IMR-90 (cell line): ENCODE measurements at regions not wholly inside any gene's neighbourhood (a gene's known extent, or its start where the extent isn't known, plus 50 kb on each side); places are given as distances from the start of the nearest gene placed in this dataset.

Experiments
- ATAC-seq: fragments of 200-7000 bp; cut with Tn5 transposase; 2 replicates; pipeline ENCODE4 v1.9.1; 2020; ENCODE audit warnings: low read depth, mild to moderate bottlenecking, moderate library complexity
- BruUV-seq: library from RNA; stranded (reverse); fragments of 400-500 nt; replicated peaks from 2 replicates; lab custom pipeline; 2021; lab: Mats Ljungman, UMichigan
- CTCF ChIA-PET: fragments of 300-600 bp; formaldehyde crosslinking; extraction: SDS; loops from one replicate; lab custom pipeline; 2021; ENCODE audit warnings: antibody characterized with exemption; lab: Yijun Ruan, JAX
- POLR2A ChIA-PET: fragments of 300-600 bp; sonication (Branson Sonifier 250); formaldehyde crosslinking; loops from one replicate; lab custom pipeline; 2022; ENCODE audit warnings: antibody characterized with exemption; ENCODE audit not compliant: unreplicated experiment; lab: Charles Lee
- DNase-seq: peaks from one replicate; pipeline ENCODE4 v3.0.0; 2013
- H2AFZ ChIP-seq: replicated peaks from 2 replicates; pipeline ENCODE3; 2013; ENCODE audit warnings: low read length, mild to moderate bottlenecking; ENCODE audit not compliant: poor library complexity
- H2AK5ac ChIP-seq: 2 replicates; pipeline ENCODE4 v1.6.1; 2013; ENCODE audit warnings: low read depth, low read length, inconsistent platforms
- H2AK9ac ChIP-seq: replicated peaks from 2 replicates; pipeline ENCODE3; 2013; ENCODE audit warnings: mild to moderate bottlenecking, low read depth, low read length, moderate library complexity; ENCODE audit not compliant: poor library complexity
- H2BK120ac ChIP-seq: 2 replicates; pipeline ENCODE4 v1.6.1; 2013; ENCODE audit warnings: low read depth, low read length, inconsistent platforms
- H2BK15ac ChIP-seq: 3 replicates; pipeline ENCODE4 v1.6.1; 2013; ENCODE audit warnings: low read depth, low read length, inconsistent platforms
- H2BK20ac ChIP-seq: 2 replicates; pipeline ENCODE4 v1.6.1; 2013; ENCODE audit warnings: low read depth, mild to moderate bottlenecking, inconsistent platforms, low read length, moderate library complexity
- H2BK5ac ChIP-seq: 2 replicates; pipeline ENCODE4 v1.6.1; 2013; ENCODE audit warnings: mild to moderate bottlenecking, low read depth, low read length, inconsistent platforms; ENCODE audit not compliant: poor library complexity, severe bottlenecking
- H3K14ac ChIP-seq: replicated peaks from 2 replicates; pipeline ENCODE4 v1.6.1; 2013; ENCODE audit warnings: low read depth, low read length, inconsistent platforms
- H3K18ac ChIP-seq: 2 replicates; pipeline ENCODE4 v1.6.1; 2013; ENCODE audit warnings: low read depth, low read length, control low read depth
- H3K23ac ChIP-seq: 2 replicates; pipeline ENCODE4 v1.6.1; 2013; ENCODE audit warnings: low read depth, low read length, inconsistent platforms
- H3K27ac ChIP-seq: 2 replicates; pipeline ENCODE4 v1.5.1; 2013; ENCODE audit warnings: mild to moderate bottlenecking, control low read depth, low read length; ENCODE audit not compliant: insufficient read depth
- H3K27me3 ChIP-seq: 2 replicates; pipeline ENCODE4 v1.6.1; 2013; ENCODE audit warnings: low read length; ENCODE audit not compliant: control insufficient read depth, insufficient read depth
- H3K36me3 ChIP-seq: 2 replicates; pipeline ENCODE4 v1.6.1; 2013; ENCODE audit warnings: low read length, mixed read lengths; ENCODE audit not compliant: control insufficient read depth, insufficient read depth
- H3K4ac ChIP-seq: 2 replicates; pipeline ENCODE4 v1.6.1; 2013; ENCODE audit warnings: low read depth, low read length, inconsistent platforms
- H3K4me1 ChIP-seq: 2 replicates; pipeline ENCODE4 v1.6.1; 2013; ENCODE audit warnings: low read length, mixed read lengths; ENCODE audit not compliant: control insufficient read depth, insufficient read depth
- H3K4me2 ChIP-seq: 2 replicates; pipeline ENCODE4 v1.6.1; 2013; ENCODE audit warnings: low read depth, mild to moderate bottlenecking, control low read depth, low read length, moderate library complexity
- H3K4me3 ChIP-seq: 2 replicates; pipeline ENCODE4 v1.5.1; 2013; ENCODE audit warnings: low read depth, mild to moderate bottlenecking, control low read depth, low read length, moderate library complexity; ENCODE audit not compliant: insufficient read depth
- H3K56ac ChIP-seq: 2 replicates; pipeline ENCODE4 v1.6.1; 2013; ENCODE audit warnings: low read length, inconsistent platforms; ENCODE audit not compliant: insufficient read depth; ENCODE audit errors: extremely low read depth
- H3K79me1 ChIP-seq, 2 experiments: 2 replicates each; pipeline ENCODE4 v1.6.1; 2013; ENCODE audit warnings: low read length in 2 of 2, inconsistent platforms in 1 of 2, low read depth in 1 of 2
- H3K9ac ChIP-seq: 2 replicates; pipeline ENCODE4 v1.6.1; 2013; ENCODE audit warnings: low read depth, low read length, control low read depth
- H3K9me1 ChIP-seq: 2 replicates; pipeline ENCODE4 v1.6.1; 2013; ENCODE audit warnings: low read length, inconsistent platforms; ENCODE audit not compliant: insufficient read depth
- H3K9me3 ChIP-seq: 2 replicates; pipeline ENCODE4 v1.6.1; 2013; ENCODE audit warnings: low read length; ENCODE audit not compliant: control insufficient read depth, insufficient read depth
- H4K20me1 ChIP-seq: 2 replicates; pipeline ENCODE4 v1.6.1; 2013; ENCODE audit warnings: low read length, inconsistent platforms; ENCODE audit not compliant: insufficient read depth
- H4K5ac ChIP-seq: 2 replicates; pipeline ENCODE4 v1.6.1; 2013; ENCODE audit warnings: mild to moderate bottlenecking, low read depth, low read length, control low read depth
- H4K8ac ChIP-seq, 2 experiments: 2 replicates each; pipeline ENCODE4 v1.6.1; 2013; ENCODE audit warnings: low read depth in 2 of 2, low read length in 2 of 2, control low read depth in 1 of 2, inconsistent platforms in 1 of 2
- H4K91ac ChIP-seq: 2 replicates; pipeline ENCODE4 v1.6.1; 2013; ENCODE audit warnings: low read depth, low read length, inconsistent platforms; ENCODE audit not compliant: insufficient read depth
- BHLHE40 ChIP-seq: fragments of 150-350 bp; IDR thresholded peaks from 2 replicates; pipeline ENCODE4 v1.6.1; 2016; ENCODE audit warnings: mild to moderate bottlenecking, low read depth, low read length
- CEBPB ChIP-seq: IDR thresholded peaks from 2 replicates; pipeline ENCODE4 v1.6.1; 2012; ENCODE audit warnings: low read depth, low read length, improper control_type of control experiment
- CHD1 ChIP-seq: IDR thresholded peaks from 2 replicates; pipeline ENCODE4 v1.6.1; 2012; ENCODE audit warnings: low read depth, low read length, improper control_type of control experiment
- FOS ChIP-seq: fragments of 150-350 bp; IDR thresholded peaks from 2 replicates; pipeline ENCODE4 v1.6.1; 2016; ENCODE audit warnings: low read depth, low read length
- MAFK ChIP-seq: IDR thresholded peaks from 2 replicates; pipeline ENCODE4 v1.6.1; 2012; ENCODE audit warnings: low read depth, low read length, improper control_type of control experiment
- MAZ ChIP-seq: IDR thresholded peaks from 2 replicates; pipeline ENCODE4 v1.6.1; 2012; ENCODE audit warnings: low read depth, mild to moderate bottlenecking, low read length, improper control_type of control experiment, moderate library complexity, borderline replicate concordance
- MXI1 ChIP-seq: IDR thresholded peaks from 2 replicates; pipeline ENCODE4 v1.6.1; 2012; ENCODE audit warnings: low read depth, mild to moderate bottlenecking, low read length, moderate library complexity, borderline replicate concordance
- POLR2A ChIP-seq: IDR thresholded peaks from 2 replicates; pipeline ENCODE4 v1.6.1; 2012; ENCODE audit warnings: mild to moderate bottlenecking, low read depth, low read length
- RCOR1 ChIP-seq: IDR thresholded peaks from 2 replicates; pipeline ENCODE4 v1.6.1; 2012; ENCODE audit warnings: mild to moderate bottlenecking, low read length, improper control_type of control experiment; ENCODE audit not compliant: insufficient replicate concordance
- RFX5 ChIP-seq: IDR thresholded peaks from 2 replicates; pipeline ENCODE4 v1.8.0; 2012; ENCODE audit warnings: low read depth, mild to moderate bottlenecking, low read length, moderate library complexity
- SMC3 ChIP-seq: fragments of 150-350 bp; IDR thresholded peaks from 2 replicates; pipeline ENCODE4 v1.6.1; 2016; ENCODE audit warnings: low read depth, mild to moderate bottlenecking, antibody characterized with exemption, low read length, moderate library complexity
- WGBS, 2 experiments: methylation state at CpG; one replicate each; pipeline versions ENCODE4 v1.1.5 to v1.1.7; 2013; ENCODE audit warnings: missing lambda C conversion rate in 2 of 2; ENCODE audit not compliant: insufficient read length in 1 of 2; ENCODE audit errors: extremely low coverage in 2 of 2; 5-methylcytosine and 5-hydroxymethylcytosine counted together
- dilution Hi-C: fragments of 300-500 bp; cut with HindIII; formaldehyde crosslinking; loops from one replicate; pipeline ENCODE4 v1.14.3; 2018; ENCODE audit warnings: low sequenced_read_pairs; ENCODE audit not compliant: unreplicated experiment
- in situ Hi-C: fragments of 300-500 bp; cut with MboI; formaldehyde crosslinking; loops from 3 replicates; pipeline ENCODE4 v1.14.3; 2019; ENCODE audit warnings: low sequenced_read_pairs, inconsistent platforms, mixed read lengths
- intact Hi-C: fragments of 100-400 bp; cut with micrococcal nuclease; formaldehyde crosslinking; loops from 2 replicates; pipeline ENCODE4 v1.10.0; 2022
- TF ChIP-seq, protein P1 (sequence below): fragments of 150-350 bp; IDR thresholded peaks from 2 replicates; pipeline ENCODE4 v1.6.1; 2016; ENCODE audit warnings: low read depth, mild to moderate bottlenecking, low read length, moderate library complexity, borderline replicate concordance
- TF ChIP-seq, protein P2 (sequence below): fragments of 150-350 bp; IDR thresholded peaks from 2 replicates; pipeline ENCODE4 v1.6.1; 2017; ENCODE audit warnings: mild to moderate bottlenecking, antibody characterized with exemption, low read length, low read depth
- TF ChIP-seq, protein P3 (sequence below): conservative IDR thresholded peaks from 2 replicates; pipeline ENCODE4 v1.5.1; 2012; ENCODE audit warnings: mild to moderate bottlenecking, low read depth, low read length, improper control_type of control experiment

DNA sequence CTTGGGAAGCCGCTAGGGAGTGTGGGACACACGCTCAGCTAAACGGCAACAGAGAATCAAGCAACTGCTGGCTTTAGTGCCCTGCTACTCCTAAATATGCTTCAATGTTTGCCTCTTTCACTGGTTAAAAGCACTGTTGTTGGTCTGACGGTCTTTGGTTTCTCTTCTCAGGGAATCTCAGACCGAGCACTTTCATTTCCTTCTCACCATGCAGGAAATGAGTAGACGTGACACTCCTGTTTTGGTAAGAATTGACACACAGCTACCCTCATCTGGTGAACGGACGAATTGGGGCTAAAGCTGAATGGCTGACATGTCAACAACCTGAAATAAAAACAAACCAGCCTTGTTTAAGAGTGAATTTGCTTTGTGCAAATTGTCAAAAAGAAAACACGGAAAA, 57.5 kb upstream of the PIWIL1 start:
- no TSS peak for BruUV-seq

More for the DNA sequence above, 57.5 kb upstream of the PIWIL1 start:
- Histone ChIP-seq H3K56ac (no peak overlapping the region), H3K36me3 (no peaks in the 10 kb centered on the region), H3K9ac (no peak overlapping the region), H2AK9ac (no peak overlapping the region), H2BK15ac (no peak overlapping the region), H3K27ac (no peak overlapping the region), H3K23ac (no peak overlapping the region), H2BK20ac (no peak overlapping the region), H3K4me3 (no peak overlapping the region), H3K79me1 (no peaks in the 10 kb centered on the region), H3K14ac (no peak overlapping the region), H4K5ac (no peak overlapping the region), H3K4me1 (no peaks in the 10 kb centered on the region), H3K9me1 (no peaks in the 10 kb centered on the region), H4K91ac (no peak overlapping the region), H3K27me3 (no peaks in the 10 kb centered on the region), H3K4me2 (no peak overlapping the region), H2AFZ (no peak overlapping the region), H3K4ac (no peak overlapping the region), H4K20me1 (no peaks in the 10 kb centered on the region), H3K9me3 (peaks cover 33% of the 10 kb centered on the region), H2BK120ac (no peak overlapping the region), H3K18ac (no peak overlapping the region), H4K8ac (no peak overlapping the region), H2BK5ac (no peak overlapping the region), H2AK5ac (no peak overlapping the region)
- TF ChIP-seq RCOR1 (no peak), FOS (no peak), MXI1 (no peak), MAZ (no peak), RFX5 (no peak), MAFK (no peak), BHLHE40 (no peak), CEBPB (no peak), CHD1 (no peak), SMC3 (no peak), POLR2A (no peak)
- TF ChIP-seq, protein P1, sequence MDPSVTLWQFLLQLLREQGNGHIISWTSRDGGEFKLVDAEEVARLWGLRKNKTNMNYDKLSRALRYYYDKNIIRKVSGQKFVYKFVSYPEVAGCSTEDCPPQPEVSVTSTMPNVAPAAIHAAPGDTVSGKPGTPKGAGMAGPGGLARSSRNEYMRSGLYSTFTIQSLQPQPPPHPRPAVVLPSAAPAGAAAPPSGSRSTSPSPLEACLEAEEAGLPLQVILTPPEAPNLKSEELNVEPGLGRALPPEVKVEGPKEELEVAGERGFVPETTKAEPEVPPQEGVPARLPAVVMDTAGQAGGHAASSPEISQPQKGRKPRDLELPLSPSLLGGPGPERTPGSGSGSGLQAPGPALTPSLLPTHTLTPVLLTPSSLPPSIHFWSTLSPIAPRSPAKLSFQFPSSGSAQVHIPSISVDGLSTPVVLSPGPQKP = no peak
- TF ChIP-seq, protein P2, sequence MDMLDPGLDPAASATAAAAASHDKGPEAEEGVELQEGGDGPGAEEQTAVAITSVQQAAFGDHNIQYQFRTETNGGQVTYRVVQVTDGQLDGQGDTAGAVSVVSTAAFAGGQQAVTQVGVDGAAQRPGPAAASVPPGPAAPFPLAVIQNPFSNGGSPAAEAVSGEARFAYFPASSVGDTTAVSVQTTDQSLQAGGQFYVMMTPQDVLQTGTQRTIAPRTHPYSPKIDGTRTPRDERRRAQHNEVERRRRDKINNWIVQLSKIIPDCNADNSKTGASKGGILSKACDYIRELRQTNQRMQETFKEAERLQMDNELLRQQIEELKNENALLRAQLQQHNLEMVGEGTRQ = no peak
- TF ChIP-seq, protein P3, sequence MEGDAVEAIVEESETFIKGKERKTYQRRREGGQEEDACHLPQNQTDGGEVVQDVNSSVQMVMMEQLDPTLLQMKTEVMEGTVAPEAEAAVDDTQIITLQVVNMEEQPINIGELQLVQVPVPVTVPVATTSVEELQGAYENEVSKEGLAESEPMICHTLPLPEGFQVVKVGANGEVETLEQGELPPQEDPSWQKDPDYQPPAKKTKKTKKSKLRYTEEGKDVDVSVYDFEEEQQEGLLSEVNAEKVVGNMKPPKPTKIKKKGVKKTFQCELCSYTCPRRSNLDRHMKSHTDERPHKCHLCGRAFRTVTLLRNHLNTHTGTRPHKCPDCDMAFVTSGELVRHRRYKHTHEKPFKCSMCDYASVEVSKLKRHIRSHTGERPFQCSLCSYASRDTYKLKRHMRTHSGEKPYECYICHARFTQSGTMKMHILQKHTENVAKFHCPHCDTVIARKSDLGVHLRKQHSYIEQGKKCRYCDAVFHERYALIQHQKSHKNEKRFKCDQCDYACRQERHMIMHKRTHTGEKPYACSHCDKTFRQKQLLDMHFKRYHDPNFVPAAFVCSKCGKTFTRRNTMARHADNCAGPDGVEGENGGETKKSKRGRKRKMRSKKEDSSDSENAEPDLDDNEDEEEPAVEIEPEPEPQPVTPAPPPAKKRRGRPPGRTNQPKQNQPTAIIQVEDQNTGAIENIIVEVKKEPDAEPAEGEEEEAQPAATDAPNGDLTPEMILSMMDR = no peak
- no peak for DNase-seq
- ATAC-seq = no peak
- intact Hi-C loops = no loop called here
- ChIA-PET CTCF (no interaction called here), POLR2A (no interaction called here)
- in situ Hi-C loops = no loop called here
- WGBS, 2 experiments = 15% methylated on average over 3 of the region's 9 CpGs; no CpG with 5 or more reads in 1 of the 2 experiments
- dilution Hi-C loops = no loop called here
